Liver (tissue), 8 donors: ENCODE measurements at regions not wholly inside any gene's neighbourhood (a gene's known extent, or its start where the extent isn't known, plus 50 kb on each side); places are given as distances from the start of the nearest gene placed in this dataset.

Experiments used
- DNase-seq: peaks from one replicate; pipeline ENCODE4 v3.0.0-alpha.2; 2017; ENCODE audit warnings: low spot score
- H3K27ac ChIP-seq, 2 donors: one replicate each; pipeline ENCODE4 v1.7.0; 2013; ENCODE audit warnings: inconsistent platforms in 2 of 2, low read length in 2 of 2, control low read depth in 1 of 2, low read depth in 1 of 2, mild to moderate bottlenecking in 1 of 2
- H3K27me3 ChIP-seq, 4 donors: one replicate each; pipeline versions ENCODE4 v1.6.1 to v1.7.0; 2013; ENCODE audit warnings: low read length in 3 of 4, inconsistent platforms in 1 of 4, mild to moderate bottlenecking in 1 of 4, moderate library complexity in 1 of 4; ENCODE audit not compliant: control insufficient read depth in 4 of 4, insufficient read depth in 4 of 4
- H3K36me3 ChIP-seq, 4 donors: one replicate each; pipeline versions ENCODE4 v1.6.1 to v1.7.0; 2013; ENCODE audit warnings: low read length in 3 of 4, mild to moderate bottlenecking in 3 of 4, low read depth in 1 of 4, moderate library complexity in 1 of 4; ENCODE audit not compliant: control insufficient read depth in 4 of 4, insufficient read depth in 3 of 4
- H3K4me1 ChIP-seq, 4 donors: one replicate each; pipeline versions ENCODE4 v1.6.1 to v1.7.0; 2013; ENCODE audit warnings: low read length in 3 of 4, mild to moderate bottlenecking in 3 of 4, moderate library complexity in 1 of 4; ENCODE audit not compliant: control insufficient read depth in 4 of 4, insufficient read depth in 4 of 4
- H3K4me3 ChIP-seq, 3 donors: one replicate each; pipeline versions ENCODE4 v1.6.1 to v1.7.0; 2013; ENCODE audit warnings: low read length in 3 of 3, control low read depth in 1 of 3, low read depth in 1 of 3, mild to moderate bottlenecking in 1 of 3
- H3K9ac ChIP-seq, 2 donors: one replicate each; pipeline ENCODE4 v1.7.0; 2013; ENCODE audit warnings: low read length in 2 of 2, mild to moderate bottlenecking in 2 of 2, moderate library complexity in 2 of 2, control low read depth in 1 of 2, low read depth in 1 of 2
- H3K9me3 ChIP-seq, 4 donors: one replicate each; pipeline versions ENCODE4 v1.6.1 to v1.7.0; 2013; ENCODE audit warnings: low read length in 3 of 4; ENCODE audit not compliant: control insufficient read depth in 4 of 4
- CTCF ChIP-seq: fragments of 150-350 bp; IDR thresholded peaks from 2 replicates; pipeline ENCODE4 v1.5.1; 2017; ENCODE audit warnings: improper control_type of control experiment, low read depth, low read length; ENCODE audit not compliant: missing input control
- EGR1 ChIP-seq, 2 donors: IDR thresholded peaks; 2 replicates each; pipeline ENCODE4 v1.6.1; 2016 to 2018; ENCODE audit warnings: antibody characterized with exemption in 2 of 2, low read depth in 2 of 2
- FOXA1 ChIP-seq: IDR thresholded peaks from 2 replicates; pipeline ENCODE4 v1.6.1; 2016; ENCODE audit warnings: antibody characterized with exemption
- FOXA2 ChIP-seq: IDR thresholded peaks from 2 replicates; pipeline ENCODE4 v1.6.1; 2016; ENCODE audit warnings: antibody characterized with exemption
- HNF4A ChIP-seq, 2 donors: conservative IDR thresholded peaks; 2 replicates each; pipeline ENCODE4 v1.6.1; 2016; ENCODE audit warnings: antibody characterized with exemption in 2 of 2, mild to moderate bottlenecking in 2 of 2
- JUND ChIP-seq, 2 donors: IDR thresholded peaks; 2 replicates each; pipeline ENCODE4 v1.6.1; 2016; ENCODE audit warnings: antibody characterized with exemption in 2 of 2
- NR2F2 ChIP-seq: IDR thresholded peaks from 2 replicates; pipeline ENCODE4 v1.6.1; 2016; ENCODE audit warnings: antibody characterized with exemption
- RAD21 ChIP-seq, 2 donors: IDR thresholded peaks; 2 replicates each; pipeline ENCODE4 v1.6.1; 2016; ENCODE audit warnings: antibody characterized with exemption in 2 of 2, mild to moderate bottlenecking in 2 of 2
- REST ChIP-seq: IDR thresholded peaks from 2 replicates; pipeline ENCODE4 v1.6.1; 2016; ENCODE audit warnings: antibody characterized with exemption, mild to moderate bottlenecking
- RXRA ChIP-seq, 2 donors: IDR thresholded peaks; 2 replicates each; pipeline ENCODE4 v1.6.1; 2017 to 2018; ENCODE audit warnings: antibody characterized with exemption in 2 of 2, mild to moderate bottlenecking in 1 of 2
- SP1 ChIP-seq: IDR thresholded peaks from 2 replicates; pipeline ENCODE4 v1.6.1; 2018; ENCODE audit warnings: antibody characterized with exemption, mild to moderate bottlenecking
- TAF1 ChIP-seq: conservative IDR thresholded peaks from 2 replicates; pipeline ENCODE4 v1.6.1; 2016; ENCODE audit warnings: antibody characterized with exemption, mild to moderate bottlenecking
- YY1 ChIP-seq: IDR thresholded peaks from 2 replicates; pipeline ENCODE4 v1.6.1; 2016; ENCODE audit warnings: antibody characterized with exemption, mild to moderate bottlenecking
- WGBS: extraction: QIAGEN DNeasy Blood & Tissue Kit; methylation state at CpG from one replicate; pipeline ENCODE4 v1.1.7; 2013; 5-methylcytosine and 5-hydroxymethylcytosine counted together
- TF ChIP-seq, protein P1 (sequence below): IDR thresholded peaks from 2 replicates; pipeline ENCODE4 v1.6.1; 2016; ENCODE audit warnings: antibody characterized with exemption
- TF ChIP-seq, protein P2 (sequence below): IDR thresholded peaks from 2 replicates; pipeline ENCODE4 v1.6.1; 2016; ENCODE audit warnings: antibody characterized with exemption
- donor health status: healthy.
- donor health status: healthy.
- donor health status: healthy.
- donor health status: healthy.
- donor health status: healthy.

DNA sequence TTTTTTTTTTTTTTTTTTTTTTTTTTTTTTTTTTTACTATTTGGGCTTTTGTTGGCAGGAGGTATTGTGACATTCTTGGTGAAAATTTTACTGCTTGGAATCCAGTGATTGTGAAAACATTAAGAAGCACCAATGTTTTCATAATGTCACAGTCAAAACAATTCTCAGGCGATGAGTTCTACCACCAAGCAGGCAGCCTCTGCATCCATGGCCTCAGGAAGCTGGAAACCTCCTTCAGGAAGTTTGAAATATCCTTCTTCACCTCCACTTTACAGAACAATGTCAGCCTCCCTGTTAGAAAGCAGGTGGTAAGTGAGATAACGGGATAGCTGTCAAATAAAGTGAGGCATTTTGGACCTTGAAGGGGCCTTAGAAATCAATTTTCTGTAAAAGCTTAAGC lies 98.3 kb downstream of the MEX3B start:
- DNase-seq: no peak
- Histone ChIP-seq H3K4me1 (no peaks in the 10 kb centered on the region), H3K9me3 (no peaks in the 10 kb centered on the region), H3K9ac (no peak overlapping the region), H3K27ac (no peak overlapping the region), H3K4me3 (no peak overlapping the region), H3K27me3 (no peaks in the 10 kb centered on the region), H3K36me3 (no peaks in the 10 kb centered on the region)
- no peak for TF ChIP-seq RAD21 (IDR thresholded peaks at IDR 0.05)
- no peak for TF ChIP-seq FOXA2
- TF ChIP-seq YY1: no peak
- TF ChIP-seq, protein P1, sequence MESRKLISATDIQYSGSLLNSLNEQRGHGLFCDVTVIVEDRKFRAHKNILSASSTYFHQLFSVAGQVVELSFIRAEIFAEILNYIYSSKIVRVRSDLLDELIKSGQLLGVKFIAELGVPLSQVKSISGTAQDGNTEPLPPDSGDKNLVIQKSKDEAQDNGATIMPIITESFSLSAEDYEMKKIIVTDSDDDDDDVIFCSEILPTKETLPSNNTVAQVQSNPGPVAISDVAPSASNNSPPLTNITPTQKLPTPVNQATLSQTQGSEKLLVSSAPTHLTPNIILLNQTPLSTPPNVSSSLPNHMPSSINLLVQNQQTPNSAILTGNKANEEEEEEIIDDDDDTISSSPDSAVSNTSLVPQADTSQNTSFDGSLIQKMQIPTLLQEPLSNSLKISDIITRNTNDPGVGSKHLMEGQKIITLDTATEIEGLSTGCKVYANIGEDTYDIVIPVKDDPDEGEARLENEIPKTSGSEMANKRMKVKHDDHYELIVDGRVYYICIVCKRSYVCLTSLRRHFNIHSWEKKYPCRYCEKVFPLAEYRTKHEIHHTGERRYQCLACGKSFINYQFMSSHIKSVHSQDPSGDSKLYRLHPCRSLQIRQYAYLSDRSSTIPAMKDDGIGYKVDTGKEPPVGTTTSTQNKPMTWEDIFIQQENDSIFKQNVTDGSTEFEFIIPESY: no peak
- no peak for TF ChIP-seq FOXA1
- TF ChIP-seq NR2F2: no peak
- TF ChIP-seq RXRA (IDR thresholded peaks at IDR 0.05): no peak
- no peak for TF ChIP-seq REST
- no peak for TF ChIP-seq SP1
- 83% methylated on average over 2 of the region's 2 CpGs for WGBS

- peak; percentile 38 for DNase-seq
- H3K9me3 ChIP-seq: no peaks in the 10 kb centered on the region
- no peaks in the 10 kb centered on the region for H3K36me3 ChIP-seq
- 68% methylated on average over 6 of the region's 6 CpGs for WGBS
- H3K27ac ChIP-seq: no peak overlapping the region
- H3K9ac ChIP-seq: no peak overlapping the region
- H3K27me3 ChIP-seq: no peaks in the 10 kb centered on the region
- no peaks in the 10 kb centered on the region for H3K4me1 ChIP-seq
- H3K4me3 ChIP-seq: no peak overlapping the region
- TF ChIP-seq JUND (IDR thresholded peaks at IDR 0.05) (no peak), TAF1 (no peak)
- TF ChIP-seq, protein P2, sequence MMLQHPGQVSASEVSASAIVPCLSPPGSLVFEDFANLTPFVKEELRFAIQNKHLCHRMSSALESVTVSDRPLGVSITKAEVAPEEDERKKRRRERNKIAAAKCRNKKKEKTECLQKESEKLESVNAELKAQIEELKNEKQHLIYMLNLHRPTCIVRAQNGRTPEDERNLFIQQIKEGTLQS: no peak
Measured at GRCh38 chr15:81945014-81945615, 100.7 kb downstream of the MEX3B start.

- no peak overlapping the region for H3K27ac ChIP-seq
- H3K9me3 ChIP-seq: peaks cover 0 to 2% (median 0%) of the 10 kb centered on the region in 4 donors
- H3K36me3 ChIP-seq: no peaks in the 10 kb centered on the region
- 66% methylated on average over 3 of the region's 3 CpGs for WGBS
- H3K27me3 ChIP-seq: no peaks in the 10 kb centered on the region
- no peaks in the 10 kb centered on the region for H3K4me1 ChIP-seq
- no peak overlapping the region for H3K4me3 ChIP-seq
- H3K9ac ChIP-seq: no peak overlapping the region
- no peak for DNase-seq
- TF ChIP-seq CTCF: no peak
- TF ChIP-seq REST: no peak
- TF ChIP-seq FOXA1: no peak
- no peak for TF ChIP-seq EGR1 (IDR thresholded peaks at IDR 0.05; ENCODE audit: low read depth in 2 of 2)
- TF ChIP-seq HNF4A (conservative IDR thresholded peaks at IDR 0.05): no peak
Measured at GRCh38 chr15:81942655-81943195, 103.1 kb downstream of the MEX3B start.
